ENCODE measurements at regions not wholly inside any gene's neighbourhood (a gene's known extent, or its start where the extent isn't known, plus 50 kb on each side); places are given as distances from the start of the nearest gene placed in this dataset.
"Not testable (repeated sequence)": the region's sequence is repeated elsewhere in the genome, so short reads cannot be mapped to it uniquely, and the experiment has no call there.

DNA sequence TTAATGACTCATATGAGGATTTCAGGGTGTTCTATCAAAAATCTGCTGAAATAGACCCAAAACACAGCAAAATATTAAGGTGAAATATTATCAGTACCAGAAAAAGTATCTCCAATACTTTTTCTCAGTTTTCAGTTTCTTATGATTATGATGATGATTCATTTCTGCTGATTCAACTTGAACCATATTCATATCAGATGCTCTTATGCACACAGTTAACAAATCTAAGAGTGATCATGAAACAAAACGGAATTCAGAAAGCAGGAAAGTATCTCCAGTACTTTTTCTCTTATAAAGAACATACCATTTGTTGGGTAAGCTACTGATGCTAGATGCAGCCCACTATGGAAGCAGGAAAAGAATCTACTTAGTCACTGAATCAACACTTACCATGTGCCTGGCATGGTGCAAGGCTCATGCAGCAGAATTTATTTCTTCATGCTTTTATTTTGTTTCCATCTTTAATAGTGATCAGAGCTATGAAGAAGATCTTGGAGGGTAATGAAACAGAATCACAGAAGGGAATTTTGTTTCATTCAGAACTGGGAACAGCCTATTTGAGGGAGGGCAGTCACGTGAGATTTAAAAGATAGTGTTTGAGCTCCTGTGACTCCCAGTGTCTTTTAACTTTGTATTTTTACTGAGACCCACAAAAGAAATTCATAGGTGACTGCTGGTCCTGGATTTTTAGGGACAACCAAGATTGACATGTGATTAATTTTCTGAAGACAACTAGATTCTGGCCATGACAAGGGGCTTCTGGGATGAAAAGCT lies 480.6 kb downstream of the SETD4 start:
- FAIRE-seq (no peak), DNase-seq (ENCODE audit: low spot score) (no peak)

DNA sequence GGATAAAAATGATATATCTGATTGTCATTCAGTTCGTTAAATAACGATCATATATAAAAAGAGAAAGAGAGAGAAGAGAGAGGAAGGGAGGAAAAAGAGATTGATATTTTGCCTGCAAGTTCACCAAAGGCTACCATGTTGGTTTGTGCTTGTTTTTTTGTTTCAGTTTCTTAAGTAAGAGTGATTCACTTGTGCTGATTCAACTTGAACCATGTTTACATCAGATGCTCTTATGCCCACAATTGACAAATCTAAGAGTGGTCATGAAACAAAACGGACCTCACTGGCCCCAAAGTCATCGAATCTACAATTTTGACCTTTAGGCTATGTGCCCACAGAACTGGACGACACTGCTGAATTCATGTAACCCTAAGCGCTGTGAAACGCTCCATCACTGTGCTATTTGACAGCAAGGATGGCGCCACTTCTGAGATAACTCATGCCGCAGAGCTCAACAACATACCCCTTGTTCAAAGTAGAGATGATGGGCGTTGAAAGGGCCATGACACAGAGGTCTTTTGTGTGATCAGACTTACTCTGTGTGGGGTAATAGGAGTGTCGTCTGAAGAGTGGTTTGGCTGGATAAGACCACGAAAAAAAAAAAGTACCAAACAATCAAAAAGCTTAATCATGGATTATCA lies 481.4 kb downstream of the SETD4 start:
- DNase-seq (ENCODE audit: low spot score): no peak
- no peak for FAIRE-seq

DNA sequence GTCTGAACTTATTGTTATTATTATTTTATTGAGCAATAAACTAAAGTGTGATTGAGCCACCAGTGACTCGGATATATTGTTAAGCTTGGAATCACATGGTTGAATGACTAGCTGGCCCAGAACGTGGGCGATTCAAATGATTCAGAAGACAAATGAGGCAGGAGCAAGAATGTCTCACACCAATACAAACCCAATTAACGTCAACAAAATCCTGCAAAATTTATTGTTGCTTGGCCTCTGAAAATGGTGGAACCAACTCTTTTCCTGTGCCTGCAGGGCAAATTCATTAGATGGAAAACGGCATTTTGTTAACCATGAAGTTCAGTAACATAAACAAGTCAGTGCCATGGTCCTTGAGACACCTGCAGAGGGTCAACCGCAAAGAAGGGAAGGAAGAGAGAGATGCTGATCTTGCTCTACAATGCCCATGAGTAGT lies 482.0 kb downstream of the SETD4 start:
- DNase-seq (ENCODE audit: low spot score) (no peak), FAIRE-seq (no peak)

DNA sequence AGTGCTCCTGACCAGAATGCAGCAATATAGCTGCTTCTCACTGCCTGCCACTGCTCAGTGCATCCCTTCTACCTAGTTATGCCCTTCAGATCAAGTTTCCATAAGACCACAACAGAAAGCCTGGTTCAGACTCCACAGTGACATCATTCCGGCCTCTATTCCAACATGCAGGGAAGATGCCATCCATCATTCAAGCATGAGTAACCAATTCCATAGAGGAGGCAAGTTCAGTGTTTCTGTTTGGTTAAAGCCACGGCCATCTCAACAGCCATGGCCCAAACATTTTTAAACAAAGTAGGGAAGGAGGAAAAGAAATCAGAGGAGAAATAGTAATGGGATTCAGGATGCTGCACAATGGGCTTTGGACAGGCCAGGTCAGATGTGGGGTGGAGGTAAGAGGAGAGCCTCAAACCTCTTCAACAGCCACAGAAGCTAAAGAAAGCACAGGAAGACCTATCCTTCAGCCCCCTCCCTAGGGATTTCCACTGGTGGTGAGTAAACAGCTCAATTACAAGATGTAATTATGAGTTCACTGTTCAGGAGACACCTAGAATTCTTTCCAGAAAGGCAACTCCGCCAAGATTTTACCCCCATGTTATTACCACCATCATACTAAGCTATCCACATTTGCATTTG lies 484.9 kb downstream of the SETD4 start:
- no peak for DNase-seq (ENCODE audit: low spot score)
- no peak for FAIRE-seq

- FAIRE-seq (no peak), DNase-seq (ENCODE audit: low spot score) (no peak)
These were observed 486.6 kb downstream of the SETD4 start for GRCh38 chr21:35573472-35574374.

GRCh38 chr21:35571910-35572309 lies 488.4 kb downstream of the SETD4 start:
- FAIRE-seq (no peak), DNase-seq (ENCODE audit: low spot score) (no peak)

DNA sequence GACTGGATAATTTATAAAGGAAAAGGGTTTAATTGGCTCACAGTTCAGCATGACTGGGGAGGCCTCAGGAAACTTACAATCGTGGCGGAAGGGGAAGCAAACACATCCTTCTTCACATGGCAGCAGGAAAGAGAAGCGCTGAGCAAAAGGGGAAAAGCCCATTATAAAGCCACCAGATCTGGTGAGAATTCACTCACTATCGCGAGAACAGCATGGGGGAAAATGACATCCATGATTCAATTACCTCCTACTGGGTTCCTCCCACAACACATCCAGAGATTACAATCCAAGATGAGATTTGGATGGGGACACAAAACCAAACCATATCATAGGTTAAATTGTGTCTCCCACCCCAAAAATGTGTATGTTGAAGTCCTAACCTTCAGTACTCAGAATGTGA lies 491.7 kb downstream of the SETD4 start:
- DNase-seq (ENCODE audit: low spot score): no peak
- FAIRE-seq: no peak

DNA sequence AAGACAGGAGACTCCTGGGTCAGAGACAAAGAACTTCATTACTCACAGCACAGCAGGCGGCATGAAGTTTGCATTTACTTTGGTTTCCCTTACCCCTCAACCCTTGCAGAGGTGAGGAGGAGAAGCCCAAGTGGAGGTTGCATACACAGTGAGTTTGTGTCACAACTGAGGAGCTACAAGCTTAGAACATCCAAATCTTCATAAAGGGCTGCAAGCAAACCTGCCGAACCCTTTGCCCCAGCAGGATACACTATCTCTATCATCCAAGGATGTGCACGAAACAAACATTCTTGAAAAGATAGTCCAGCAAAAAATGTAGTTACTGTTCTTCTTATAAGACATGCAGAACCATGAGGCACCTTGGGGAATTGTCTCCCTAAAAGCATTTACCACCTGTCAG lies 493.5 kb downstream of the SETD4 start:
- FAIRE-seq (no peak), DNase-seq (ENCODE audit: low spot score) (no peak)

DNA sequence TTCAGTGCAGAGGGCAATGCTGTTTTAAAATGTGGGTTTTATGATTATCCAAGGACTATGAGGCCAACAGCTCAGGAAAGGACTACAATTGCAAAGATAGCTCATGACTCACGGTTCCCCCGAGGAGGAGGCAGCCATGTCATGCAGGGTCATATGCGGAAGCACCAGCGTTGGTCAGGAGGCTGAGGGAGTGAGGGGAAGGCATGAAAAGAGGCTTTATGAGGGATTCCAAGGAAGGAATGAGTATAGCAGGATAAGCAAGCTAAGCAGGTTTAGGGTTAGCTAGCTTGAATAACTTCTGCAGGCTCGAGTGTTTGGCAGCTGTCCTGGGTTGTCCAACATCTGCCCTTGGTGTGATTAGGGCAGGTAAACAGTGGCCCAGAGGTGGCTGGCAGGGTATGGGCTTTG lies 495.1 kb downstream of the SETD4 start:
- DNase-seq (ENCODE audit: low spot score): peak; percentile 33

GRCh38 chr21:35563885-35564451 lies 496.4 kb downstream of the SETD4 start:
- peak; percentile 4 for DNase-seq (ENCODE audit: low spot score)
- FAIRE-seq: no peak

More for the DNA sequence above, 495.1 kb downstream of the SETD4 start:
- FAIRE-seq: no peak

DNA sequence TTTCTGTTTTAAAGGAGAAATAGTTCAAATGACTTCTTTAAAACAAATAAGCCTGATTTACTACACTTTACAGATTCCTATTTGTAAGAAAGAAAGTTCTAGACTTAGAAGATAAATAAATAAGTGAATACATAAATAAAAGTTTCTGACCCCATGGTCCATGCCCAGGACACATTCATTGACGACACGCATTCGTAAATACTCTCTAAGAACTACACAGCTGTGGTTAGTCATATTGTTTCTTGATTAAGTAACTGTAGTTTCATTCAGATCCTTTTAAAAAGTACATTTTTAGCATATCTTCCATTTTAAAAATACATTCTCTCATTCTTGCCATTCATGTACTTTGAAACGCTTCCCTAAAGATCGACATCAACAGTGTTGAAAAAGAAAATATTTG lies 497.4 kb downstream of the SETD4 start:
- FAIRE-seq: no peak

GRCh38 chr21:35561116-35561515 lies 499.2 kb downstream of the SETD4 start:
- DNase-seq (ENCODE audit: low spot score) (no peak), FAIRE-seq (no peak)

More for the DNA sequence above, 497.4 kb downstream of the SETD4 start:
- DNase-seq (ENCODE audit: low spot score): no peak

GRCh38 chr21:35559829-35560225 lies 500.5 kb downstream of the SETD4 start:
- DNase-seq (ENCODE audit: low spot score): no peak
- FAIRE-seq: no peak

DNA sequence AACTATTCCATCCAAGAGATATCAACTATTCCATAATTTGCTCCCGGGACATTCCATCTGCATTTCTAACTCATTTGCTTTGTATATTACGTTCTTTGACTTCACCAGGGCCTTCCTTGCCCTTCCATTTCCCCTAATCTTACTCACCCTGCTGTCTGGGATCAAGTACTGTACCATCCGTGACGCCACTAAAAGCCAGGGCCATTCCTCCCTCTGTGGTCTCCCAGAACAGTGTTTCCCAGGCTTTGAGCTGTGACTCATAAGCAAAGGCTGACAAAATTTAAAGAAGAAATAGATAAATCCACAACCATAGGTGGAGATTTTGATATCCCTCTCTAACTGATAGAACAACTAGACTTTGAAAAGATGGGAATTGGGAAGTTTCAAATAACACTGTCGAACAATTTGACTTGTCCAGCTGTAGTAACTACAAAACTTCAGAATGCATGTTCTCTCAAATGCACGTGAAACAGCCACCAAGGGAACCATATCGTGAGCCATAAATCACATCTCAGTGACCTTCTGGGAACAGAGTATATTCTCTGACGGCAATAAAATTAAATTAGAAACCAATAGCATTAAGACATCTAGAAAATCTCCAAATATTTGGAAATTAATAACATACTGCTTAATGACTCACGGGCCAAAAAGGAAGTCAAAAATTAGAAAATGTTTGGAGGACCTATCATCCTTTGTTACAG lies 501.0 kb downstream of the SETD4 start:
- peak; percentile 45 for DNase-seq (ENCODE audit: low spot score)
- no peak for FAIRE-seq

GRCh38 chr21:35556536-35556935 lies 503.8 kb downstream of the SETD4 start:
- DNase-seq (ENCODE audit: low spot score) (no peak), FAIRE-seq (no peak)

- DNase-seq (ENCODE audit: low spot score); FAIRE-seq: not testable (repeated sequence)
These were observed 503.4 kb upstream of the RUNX1 start for GRCh38 chr21:35552483-35552882.

- DNase-seq (ENCODE audit: low spot score): no peak
- FAIRE-seq: no peak
These were observed 500.0 kb upstream of the RUNX1 start for GRCh38 chr21:35548904-35549615.

DNA sequence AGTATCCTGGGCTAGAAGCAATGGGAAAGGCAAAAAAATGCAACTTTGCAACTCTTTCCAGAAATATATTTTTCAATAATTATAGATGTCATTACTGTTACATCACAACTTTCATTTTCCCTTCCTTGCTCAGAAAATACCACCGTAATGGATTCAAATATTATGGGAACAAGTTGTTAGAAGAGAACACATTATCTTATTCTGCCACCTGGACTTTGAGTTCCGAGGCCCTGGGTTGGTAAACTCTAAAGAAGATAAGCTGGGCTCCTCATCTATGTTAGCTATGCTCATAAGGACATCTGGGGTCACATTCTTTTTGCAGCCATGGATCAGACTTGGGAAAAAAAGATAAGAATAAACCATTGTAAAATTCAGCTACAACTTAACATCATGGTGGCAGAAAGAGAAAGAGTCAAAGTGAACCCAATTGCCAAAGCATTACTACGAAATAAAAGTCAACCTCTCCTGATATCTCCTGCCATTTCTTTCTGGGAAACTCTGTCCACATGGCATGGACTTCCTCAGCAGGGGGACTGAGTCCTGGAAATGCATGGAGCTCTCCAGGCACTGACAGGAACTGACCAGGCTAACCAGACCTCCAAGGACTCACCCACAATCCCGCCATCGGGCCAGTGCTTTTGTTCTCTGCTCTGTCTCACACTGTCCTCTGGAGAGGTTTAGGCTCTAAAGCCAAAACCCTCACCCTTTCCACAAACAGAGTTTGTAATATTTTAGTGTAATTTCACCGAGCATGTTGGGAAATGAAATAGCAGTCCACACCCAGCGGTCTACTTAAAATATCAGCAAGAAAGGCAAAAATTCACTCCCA lies 499.1 kb upstream of the RUNX1 start:
- FAIRE-seq: no peak
- no peak for DNase-seq (ENCODE audit: low spot score)

- DNase-seq (ENCODE audit: low spot score): no peak
- no peak for FAIRE-seq
These were observed 494.6 kb upstream of the RUNX1 start for GRCh38 chr21:35543746-35544145.

Measured in urothelium cell line (cell line).